PC-9 (cell line): ENCODE measurements at regions not wholly inside any gene's neighbourhood (a gene's known extent, or its start where the extent isn't known, plus 50 kb on each side); places are given as distances from the start of the nearest gene placed in this dataset.

Experiments
- BruUV-seq: library from RNA; stranded (reverse); fragments of 400-500 nt; replicated peaks from 2 replicates; lab custom pipeline; 2021; lab: Mats Ljungman, UMichigan
- CTCF ChIA-PET: fragments of 300-600 bp; sonication (Branson Sonifier 250); formaldehyde crosslinking; loops from one replicate; lab custom pipeline; 2022; ENCODE audit warnings: antibody characterized with exemption; lab: Charles Lee
- POLR2A ChIA-PET: fragments of 300-600 bp; sonication (Branson Sonifier 250); formaldehyde crosslinking; loops from one replicate; lab custom pipeline; 2022; ENCODE audit warnings: antibody characterized with exemption; ENCODE audit not compliant: unreplicated experiment; lab: Charles Lee
- DNase-seq, 2 experiments: peaks; one replicate each; pipeline versions ENCODE4 v3.0.0 to v3.0.0-alpha.2; 2015 to 2022; ENCODE audit warnings: mixed read lengths in 1 of 2
- H2AFZ ChIP-seq: fragments of 200-600 bp; sonication (generic); 2 replicates; pipeline ENCODE4 v1.8.1; 2017; ENCODE audit warnings: antibody characterized with exemption
- H3F3A ChIP-seq: fragments of 200-600 bp; sonication (generic); 2 replicates; pipeline ENCODE4 v1.8.1; 2017; ENCODE audit warnings: antibody characterized with exemption, mild to moderate bottlenecking, low read depth; ENCODE audit not compliant: insufficient read depth
- H3K27ac ChIP-seq: fragments of 200-600 bp; sonication (generic); 2 replicates; pipeline ENCODE4 v1.6.1; 2016; ENCODE audit warnings: mixed run types
- H3K27me3 ChIP-seq: fragments of 200-600 bp; sonication (generic); 2 replicates; pipeline ENCODE4 v1.6.1; 2016; ENCODE audit warnings: low read depth, mixed run types; ENCODE audit not compliant: insufficient read depth
- H3K36me3 ChIP-seq: fragments of 200-600 bp; sonication (generic); 2 replicates; pipeline ENCODE4 v1.6.1; 2016; ENCODE audit warnings: low read depth, mixed run types
- H3K4me1 ChIP-seq: fragments of 200-600 bp; sonication (generic); replicated peaks from 2 replicates; pipeline ENCODE4 v1.6.1; 2016; ENCODE audit warnings: mixed run types; ENCODE audit not compliant: insufficient read depth
- H3K4me2 ChIP-seq: fragments of 200-600 bp; sonication (generic); 2 replicates; pipeline ENCODE4 v1.6.1; 2017; ENCODE audit warnings: mixed run types
- H3K4me3 ChIP-seq: fragments of 200-600 bp; sonication (generic); 2 replicates; pipeline ENCODE4 v1.6.1; 2016; ENCODE audit warnings: mixed run types
- H3K79me2 ChIP-seq: fragments of 200-600 bp; sonication (generic); 2 replicates; pipeline ENCODE4 v1.6.1; 2017; ENCODE audit warnings: low read depth, mixed run types
- H3K9me2 ChIP-seq: fragments of 200-600 bp; sonication (generic); 2 replicates; pipeline ENCODE4 v1.8.1; 2017; ENCODE audit warnings: mild to moderate bottlenecking; ENCODE audit not compliant: insufficient read depth
- H3K9me3 ChIP-seq: fragments of 200-600 bp; sonication (generic); 2 replicates; pipeline ENCODE4 v1.8.1; 2016; ENCODE audit warnings: low read depth; ENCODE audit not compliant: insufficient read depth
- H4K20me1 ChIP-seq: fragments of 200-600 bp; sonication (generic); 2 replicates; pipeline ENCODE4 v1.8.1; 2017; ENCODE audit not compliant: insufficient read depth
- CTCF ChIP-seq: fragments of 200-600 bp; sonication (generic); conservative IDR thresholded peaks from 2 replicates; pipeline ENCODE4 v1.6.1; 2017; ENCODE audit warnings: mixed run types, antibody characterized with exemption, mild to moderate bottlenecking, moderate library complexity
- EZH2 ChIP-seq: fragments of 200-600 bp; sonication (generic); IDR thresholded peaks from 2 replicates; pipeline ENCODE4 v1.8.0; 2017; ENCODE audit warnings: antibody characterized with exemption, low read depth
- intact Hi-C: fragments of 100-400 bp; cut with micrococcal nuclease; formaldehyde crosslinking; loops from one replicate; pipeline ENCODE4 v1.10.0; 2022; ENCODE audit not compliant: unreplicated experiment

GRCh38 chr12:58139894-58140293 lies 198.5 kb downstream of the ATP23 start:
- no peaks in the 10 kb centered on the region for H3K9me2 ChIP-seq
- no peaks in the 10 kb centered on the region for H3F3A ChIP-seq
- H3K4me3 ChIP-seq, result no peak overlapping the region
- H3K4me2 ChIP-seq, result no peak overlapping the region
- ChIA-PET POLR2A (no interaction called here), CTCF (no interaction called here)
- no peaks in the 10 kb centered on the region for H3K4me1 ChIP-seq
- DNase-seq, result no peak
- no peak for TF ChIP-seq EZH2
- TF ChIP-seq CTCF, result no peak
- no peaks in the 10 kb centered on the region for H3K27me3 ChIP-seq
- H4K20me1 ChIP-seq, result no peaks in the 10 kb centered on the region
- BruUV-seq, result no TSS peak
- H2AFZ ChIP-seq, result no peak overlapping the region
- intact Hi-C loops, result no loop called here
- H3K27ac ChIP-seq, result no peak overlapping the region
- no peaks in the 10 kb centered on the region for H3K9me3 ChIP-seq
- no peaks in the 10 kb centered on the region for H3K36me3 ChIP-seq
- H3K79me2 ChIP-seq, result no peaks in the 10 kb centered on the region

GRCh38 chr12:58140395-58140794 lies 199.0 kb downstream of the ATP23 start:
- no peaks in the 10 kb centered on the region for H4K20me1 ChIP-seq
- DNase-seq, result no peak
- H3F3A ChIP-seq, result no peaks in the 10 kb centered on the region
- no peak for TF ChIP-seq CTCF
- no peak overlapping the region for H3K4me3 ChIP-seq
- intact Hi-C loops, result no loop called here
- POLR2A ChIA-PET, result no interaction called here
- H3K36me3 ChIP-seq, result no peaks in the 10 kb centered on the region
- no peaks in the 10 kb centered on the region for H3K9me3 ChIP-seq
- H3K27ac ChIP-seq, result no peak overlapping the region
- no peak overlapping the region for H2AFZ ChIP-seq
- BruUV-seq, result no TSS peak
- H3K9me2 ChIP-seq, result no peaks in the 10 kb centered on the region
- H3K4me2 ChIP-seq, result no peak overlapping the region
- no peaks in the 10 kb centered on the region for H3K79me2 ChIP-seq
- H3K27me3 ChIP-seq, result no peaks in the 10 kb centered on the region
- CTCF ChIA-PET, result interaction anchor here (0.5 kb wide), 1 partner anchor 203 kb away, joined by 3 read pairs; no protein-coding TSS in a partner anchor
- no peaks in the 10 kb centered on the region for H3K4me1 ChIP-seq

GRCh38 chr12:58142991-58143390 lies 201.6 kb downstream of the ATP23 start:
- Histone ChIP-seq H4K20me1 (no peaks in the 10 kb centered on the region), H3K9me3 (no peaks in the 10 kb centered on the region), H3K27me3 (no peaks in the 10 kb centered on the region), H3K79me2 (no peaks in the 10 kb centered on the region), H2AFZ (no peak overlapping the region), H3K9me2 (no peaks in the 10 kb centered on the region), H3K4me1 (no peaks in the 10 kb centered on the region), H3K4me3 (no peak overlapping the region), H3K27ac (no peak overlapping the region), H3K4me2 (no peak overlapping the region), H3F3A (no peaks in the 10 kb centered on the region), H3K36me3 (no peaks in the 10 kb centered on the region)
- no peak for DNase-seq
- no TSS peak for BruUV-seq
- TF ChIP-seq EZH2 (no peak), CTCF (no peak)
- POLR2A ChIA-PET, result no interaction called here
- CTCF ChIA-PET, result no interaction called here
- intact Hi-C loops, result no loop called here
